ENCODE measurements at regions not wholly inside any gene's neighbourhood (a gene's known extent, or its start where the extent isn't known, plus 50 kb on each side); places are given as distances from the start of the nearest gene placed in this dataset.

GRCh38 chr2:3023531-3023930 is 354.1 kb downstream of the EIPR1 start:
- ChIA-PET POLR2A (no interaction called here), RAD21 (ENCODE audit: unreplicated experiment) (no interaction called here), CTCF (no interaction called here), SMC1A (ENCODE audit: uncharacterized antibody, unreplicated experiment) (no interaction called here)
- Histone ChIP-seq H3K4me1 (ENCODE audit: control insufficient read depth, insufficient read depth, low read length) (no peaks in the 10 kb centered on the region), H3K36me3 (ENCODE audit: control insufficient read depth in 2 of 2, insufficient read depth in 2 of 2, low read length in 1 of 2) (no peaks in the 10 kb centered on the region), H3K27me3 (replicated peaks in 1 of 2; ENCODE audit: control insufficient read depth in 2 of 2, insufficient read depth in 2 of 2, low read length in 1 of 2) (no peaks in the 10 kb centered on the region; a peak in 1 of 4 replicates), H2AFZ (ENCODE audit: control insufficient read depth, low read depth, low read length) (no peak overlapping the region), H3K27ac (ENCODE audit: control insufficient read depth, insufficient read depth) (no peak overlapping the region), H3K9ac (ENCODE audit: control insufficient read depth, insufficient read depth, low read length) (no peak overlapping the region), H3K4me3 (no peak overlapping the region), H3K79me2 (ENCODE audit: control insufficient read depth, insufficient read depth, low read length) (no peaks in the 10 kb centered on the region), H4K20me1 (ENCODE audit: control insufficient read depth, insufficient read depth) (no peaks in the 10 kb centered on the region), H3K4me2 (ENCODE audit: control insufficient read depth, insufficient read depth) (no peak overlapping the region), H3K9me3 (replicated peaks; ENCODE audit: control insufficient read depth, insufficient read depth, low read length) (no peaks in the 10 kb centered on the region; the same call in 2 of the 3 replicates)
- no TSS peak for BruUV-seq (replicated peaks)
- TF ChIP-seq NFYB (IDR thresholded peaks at IDR 0.05; ENCODE audit: insufficient read depth, low read depth, low read length) (no peak), RUNX3 (IDR thresholded peaks at IDR 0.05; ENCODE audit: low read length) (no peak)
- FAIRE-seq = no peak
- intact Hi-C loops (cut with micrococcal nuclease; ENCODE audit: unreplicated experiment) = no loop called here
- 32% methylated on average over 7 of the region's 7 CpGs for WGBS (ENCODE audit: insufficient coverage, insufficient replicate concordance, low lambda C conversion rate, missing lambda C conversion rate)
- in situ Hi-C loops (cut with MboI) = no loop called here
- no peak for ATAC-seq
- no peak for DNase-seq (ENCODE audit: low read depth, low spot score)

GRCh38 chr2:3022841-3023372 is 354.7 kb downstream of the EIPR1 start:
- DNase-seq (ENCODE audit: low read depth, low spot score) (no peak), ATAC-seq (no peak), FAIRE-seq (no peak)
- in situ Hi-C loops (cut with MboI) (no loop called here), intact Hi-C loops (cut with micrococcal nuclease; ENCODE audit: unreplicated experiment) (no loop called here)
- no peak overlapping the region for H3K4me2 ChIP-seq (ENCODE audit: control insufficient read depth, insufficient read depth)
- SMC1A ChIA-PET (ENCODE audit: uncharacterized antibody, unreplicated experiment) = no interaction called here
- no peaks in the 10 kb centered on the region for H3K36me3 ChIP-seq (ENCODE audit: control insufficient read depth in 2 of 2, insufficient read depth in 2 of 2, low read length in 1 of 2)
- no peak overlapping the region for H3K9ac ChIP-seq (ENCODE audit: control insufficient read depth, insufficient read depth, low read length)
- H3K79me2 ChIP-seq (ENCODE audit: control insufficient read depth, insufficient read depth, low read length) = no peaks in the 10 kb centered on the region
- H3K4me3 ChIP-seq = no peak overlapping the region
- no peaks in the 10 kb centered on the region for H4K20me1 ChIP-seq (ENCODE audit: control insufficient read depth, insufficient read depth)
- RAD21 ChIA-PET (ENCODE audit: unreplicated experiment) = no interaction called here
- no TSS peak for BruUV-seq (replicated peaks)
- CTCF ChIA-PET = no interaction called here
- 8% methylated on average over 9 of the region's 9 CpGs for WGBS (ENCODE audit: insufficient coverage, insufficient replicate concordance, low lambda C conversion rate, missing lambda C conversion rate)
- TF ChIP-seq USF1 (IDR thresholded peaks at IDR 0.05; ENCODE audit: borderline replicate concordance, extremely low read length, insufficient read depth, low read depth, low read length) (no peak), MXI1 (IDR thresholded peaks at IDR 0.05; ENCODE audit: low read depth, low read length) (no peak)
- no peaks in the 10 kb centered on the region; a peak in 1 of 4 replicates for H3K27me3 ChIP-seq (replicated peaks in 1 of 2; ENCODE audit: control insufficient read depth in 2 of 2, insufficient read depth in 2 of 2, low read length in 1 of 2)
- no peaks in the 10 kb centered on the region for H3K4me1 ChIP-seq (ENCODE audit: control insufficient read depth, insufficient read depth, low read length)
- POLR2A ChIA-PET = no interaction called here
- H2AFZ ChIP-seq (ENCODE audit: control insufficient read depth, low read depth, low read length) = no peak overlapping the region
- H3K9me3 ChIP-seq (replicated peaks; ENCODE audit: control insufficient read depth, insufficient read depth, low read length) = no peaks in the 10 kb centered on the region; the same call in 2 of the 3 replicates
- H3K27ac ChIP-seq (ENCODE audit: control insufficient read depth, insufficient read depth) = no peak overlapping the region

Measured in GM12878 (cell line).